Endodermal cell (in vitro differentiated cells): ENCODE measurements at regions not wholly inside any gene's neighbourhood (a gene's known extent, or its start where the extent isn't known, plus 50 kb on each side); places are given as distances from the start of the nearest gene placed in this dataset.

Experiments used
- DNase-seq: peaks from one replicate; pipeline ENCODE4 v3.0.0-alpha.2; 2017
- H3K27ac ChIP-seq: 2 replicates; pipeline ENCODE4 v1.5.1; 2013; ENCODE audit warnings: mild to moderate bottlenecking, low read depth, low read length, moderate library complexity
- H3K27me3 ChIP-seq: 2 replicates; pipeline ENCODE4 v1.6.1; 2013; ENCODE audit warnings: mild to moderate bottlenecking, low read length, moderate library complexity; ENCODE audit not compliant: insufficient read depth, control insufficient read depth, poor library complexity, severe bottlenecking
- H3K36me3 ChIP-seq: 2 replicates; pipeline ENCODE4 v1.7.0; 2013; ENCODE audit warnings: mild to moderate bottlenecking, low read length, moderate library complexity; ENCODE audit not compliant: control insufficient read depth, insufficient read depth
- H3K4me1 ChIP-seq: one replicate; pipeline ENCODE4 v1.7.0; 2013; ENCODE audit warnings: low read length; ENCODE audit not compliant: control insufficient read depth, insufficient read depth
- H3K4me3 ChIP-seq: 2 replicates; pipeline ENCODE4 v1.5.1; 2013; ENCODE audit warnings: mild to moderate bottlenecking, low read length, moderate library complexity
- H3K9ac ChIP-seq: 2 replicates; pipeline ENCODE4 v1.6.1; 2013; ENCODE audit warnings: mild to moderate bottlenecking, low read length, moderate library complexity; ENCODE audit not compliant: poor library complexity, severe bottlenecking; ENCODE audit errors: extremely low read depth
- H3K9me3 ChIP-seq: 2 replicates; pipeline ENCODE4 v1.6.1; 2013; ENCODE audit warnings: mild to moderate bottlenecking, low read length, moderate library complexity; ENCODE audit not compliant: control insufficient read depth
- H3K27ac Mint-ChIP-seq: 2 replicates; pipeline ENCODE4 v1.8.0; 2020; ENCODE audit warnings: mixed read lengths
- H3K27me3 Mint-ChIP-seq: 2 replicates; pipeline ENCODE4 v1.8.0; 2021; ENCODE audit warnings: mild to moderate bottlenecking, mixed read lengths; ENCODE audit not compliant: insufficient read depth
- H3K36me3 Mint-ChIP-seq: 2 replicates; pipeline ENCODE4 v1.8.0; 2020; ENCODE audit warnings: low read depth, mixed read lengths
- H3K4me1 Mint-ChIP-seq: 2 replicates; pipeline ENCODE4 v1.8.0; 2020; ENCODE audit warnings: mixed read lengths
- H3K4me3 Mint-ChIP-seq: 2 replicates; pipeline ENCODE4 v1.8.0; 2020; ENCODE audit warnings: mild to moderate bottlenecking, moderate library complexity, mixed read lengths
- H3K9me3 Mint-ChIP-seq: 2 replicates; pipeline ENCODE4 v1.8.0; 2020; ENCODE audit warnings: mild to moderate bottlenecking, mixed read lengths
- CTCF ChIP-seq: fragments of 200-600 bp; sonication (generic); conservative IDR thresholded peaks from 2 replicates; pipeline ENCODE4 v1.5.0; 2021; ENCODE audit warnings: antibody characterized with exemption, mild to moderate bottlenecking
- WGBS, 2 experiments: methylation state at CpG; one replicate each; pipeline versions ENCODE4 v1.1.5 to v1.1.7; 2013; ENCODE audit warnings: missing lambda C conversion rate in 2 of 2, mixed read lengths in 1 of 2; ENCODE audit not compliant: insufficient coverage in 1 of 2, insufficient read length in 1 of 2; 5-methylcytosine and 5-hydroxymethylcytosine counted together

GRCh38 chr3:82473864-82474541 lies 712.6 kb upstream of the GBE1 start:
- H3K9me3 ChIP-seq, result peaks cover 13% of the 10 kb centered on the region
- H3K4me3 Mint-ChIP-seq, result no peak overlapping the region
- H3K4me1 ChIP-seq, result no peaks in the 10 kb centered on the region
- no peaks in the 10 kb centered on the region for H3K36me3 ChIP-seq
- H3K27me3 ChIP-seq, result no peaks in the 10 kb centered on the region
- H3K36me3 Mint-ChIP-seq, result no peaks in the 10 kb centered on the region
- no peak overlapping the region for H3K27ac ChIP-seq
- TF ChIP-seq CTCF, result no peak
- no peak overlapping the region for H3K4me3 ChIP-seq
- H3K4me1 Mint-ChIP-seq, result no peaks in the 10 kb centered on the region
- DNase-seq, result no peak
- no peak overlapping the region for H3K27ac Mint-ChIP-seq
- H3K9me3 Mint-ChIP-seq, result peaks cover 2% of the 10 kb centered on the region
- no peak overlapping the region for H3K9ac ChIP-seq
- no peaks in the 10 kb centered on the region for H3K27me3 Mint-ChIP-seq

- no peaks in the 10 kb centered on the region for H3K36me3 ChIP-seq
- H3K9me3 Mint-ChIP-seq, result no peaks in the 10 kb centered on the region
- DNase-seq, result no peak
- H3K4me3 Mint-ChIP-seq, result no peak overlapping the region
- WGBS, 2 experiments, result 100% methylated on average over 1 of the region's 1 CpG; no CpG with 5 or more reads in 1 of the 2 experiments
- no peaks in the 10 kb centered on the region for H3K4me1 ChIP-seq
- H3K27ac ChIP-seq, result no peak overlapping the region
- H3K27me3 ChIP-seq, result no peaks in the 10 kb centered on the region
- H3K27me3 Mint-ChIP-seq, result no peaks in the 10 kb centered on the region
- no peaks in the 10 kb centered on the region for H3K36me3 Mint-ChIP-seq
- H3K27ac Mint-ChIP-seq, result no peak overlapping the region
- TF ChIP-seq CTCF, result no peak
- peaks cover 6% of the 10 kb centered on the region for H3K4me1 Mint-ChIP-seq
- H3K9me3 ChIP-seq, result peaks cover under 1% of the 10 kb centered on the region
- H3K4me3 ChIP-seq, result no peak overlapping the region
- no peak overlapping the region for H3K9ac ChIP-seq
Observed at GRCh38 chr3:82467051-82467450, 705.6 kb upstream of the GBE1 start.

GRCh38 chr3:82462977-82463376 lies 701.5 kb upstream of the GBE1 start:
- H3K36me3 Mint-ChIP-seq, result no peaks in the 10 kb centered on the region
- peaks cover 6% of the 10 kb centered on the region for H3K9me3 Mint-ChIP-seq
- peaks cover 14% of the 10 kb centered on the region for H3K4me1 Mint-ChIP-seq
- no peak overlapping the region for H3K9ac ChIP-seq
- no peaks in the 10 kb centered on the region for H3K9me3 ChIP-seq
- no peaks in the 10 kb centered on the region for H3K27me3 ChIP-seq
- no peak overlapping the region for H3K4me3 Mint-ChIP-seq
- TF ChIP-seq CTCF, result no peak
- H3K27me3 Mint-ChIP-seq, result no peaks in the 10 kb centered on the region
- no peak overlapping the region for H3K27ac Mint-ChIP-seq
- WGBS, 2 experiments, result 89 to 92% methylated on average over 2 to 6 of the region's 6 CpGs
- H3K4me3 ChIP-seq, result no peak overlapping the region
- no peak for DNase-seq
- no peaks in the 10 kb centered on the region for H3K36me3 ChIP-seq
- no peaks in the 10 kb centered on the region for H3K4me1 ChIP-seq
- H3K27ac ChIP-seq, result no peak overlapping the region
